NB4 (cell line): ENCODE measurements at regions not wholly inside any gene's neighbourhood (a gene's known extent, or its start where the extent isn't known, plus 50 kb on each side); places are given as distances from the start of the nearest gene placed in this dataset.

ENCODE experiments used
- CTCF ChIP-seq: IDR thresholded peaks from one replicate; pipeline ENCODE4 v1.5.1; 2012; ENCODE audit warnings: low read depth, low read length
- POLR2A ChIP-seq: IDR thresholded peaks from 2 replicates; pipeline ENCODE4 v1.6.1; 2011; ENCODE audit warnings: mild to moderate bottlenecking; ENCODE audit not compliant: insufficient read length; ENCODE audit errors: extremely low read depth

GRCh38 chr9:94168203-94169000 lies 84.1 kb downstream of the PTPDC1 start:
- TF ChIP-seq CTCF (no peak), POLR2A (no peak)
